GM19397 (cell line): ENCODE measurements at regions not wholly inside any gene's neighbourhood (a gene's known extent, or its start where the extent isn't known, plus 50 kb on each side); places are given as distances from the start of the nearest gene placed in this dataset.

Experiments
- ATAC-seq: cut with Tn5 transposase; IDR thresholded peaks from one replicate; pipeline ENCODE4 v1.9.1; 2021; ENCODE audit warnings: mild to moderate bottlenecking, moderate library complexity; ENCODE audit not compliant: unreplicated experiment

DNA sequence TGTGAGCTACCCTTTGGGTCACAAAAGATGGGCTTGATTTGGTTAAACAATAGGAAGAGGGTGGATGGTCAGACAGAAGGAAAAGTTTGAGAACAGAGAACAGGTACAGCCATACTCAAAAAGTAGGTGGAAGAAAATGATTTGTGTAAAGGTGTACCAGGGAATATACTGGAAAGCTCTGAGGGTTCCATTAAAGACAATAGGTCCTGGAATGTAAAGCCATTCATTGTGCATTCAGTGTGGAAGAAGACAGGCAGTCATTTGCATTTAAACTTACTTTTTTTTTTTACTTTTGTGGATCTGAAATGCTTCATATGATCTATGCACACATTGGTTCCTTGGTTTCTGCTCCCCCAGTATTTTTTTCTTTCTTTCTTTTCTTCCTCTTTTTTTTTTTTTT, 581.4 kb upstream of the PIK3C3 start:
- ATAC-seq = no peak

DNA sequence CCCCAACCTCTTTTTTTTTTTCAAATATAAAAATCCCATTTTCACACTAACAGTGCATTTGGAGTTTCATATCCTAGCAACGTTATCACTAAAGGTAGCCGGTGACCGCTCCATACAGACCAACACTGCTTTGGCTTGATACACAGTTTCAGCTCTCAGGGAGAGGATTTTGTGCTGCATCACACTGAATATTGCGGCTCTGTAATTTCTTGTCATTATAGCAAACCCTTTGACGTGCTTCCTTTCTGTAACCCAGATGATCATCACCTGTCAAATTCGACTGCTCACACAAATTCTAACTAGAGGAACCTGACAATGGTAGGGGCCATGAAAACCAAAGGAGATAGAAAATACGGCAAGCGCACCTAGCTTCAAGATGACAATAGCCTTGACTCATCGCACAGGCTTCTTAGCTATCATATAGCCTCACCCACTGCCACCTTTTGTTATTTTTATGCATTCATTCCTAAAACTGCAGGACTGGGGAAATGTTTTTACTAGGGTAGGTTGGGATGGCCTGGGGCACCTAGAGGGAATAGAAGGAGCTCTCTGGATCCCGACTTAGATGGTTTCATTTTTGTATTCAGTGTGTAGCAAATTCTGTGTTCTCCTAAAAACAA, 582.9 kb upstream of the PIK3C3 start:
- no peak for ATAC-seq

DNA sequence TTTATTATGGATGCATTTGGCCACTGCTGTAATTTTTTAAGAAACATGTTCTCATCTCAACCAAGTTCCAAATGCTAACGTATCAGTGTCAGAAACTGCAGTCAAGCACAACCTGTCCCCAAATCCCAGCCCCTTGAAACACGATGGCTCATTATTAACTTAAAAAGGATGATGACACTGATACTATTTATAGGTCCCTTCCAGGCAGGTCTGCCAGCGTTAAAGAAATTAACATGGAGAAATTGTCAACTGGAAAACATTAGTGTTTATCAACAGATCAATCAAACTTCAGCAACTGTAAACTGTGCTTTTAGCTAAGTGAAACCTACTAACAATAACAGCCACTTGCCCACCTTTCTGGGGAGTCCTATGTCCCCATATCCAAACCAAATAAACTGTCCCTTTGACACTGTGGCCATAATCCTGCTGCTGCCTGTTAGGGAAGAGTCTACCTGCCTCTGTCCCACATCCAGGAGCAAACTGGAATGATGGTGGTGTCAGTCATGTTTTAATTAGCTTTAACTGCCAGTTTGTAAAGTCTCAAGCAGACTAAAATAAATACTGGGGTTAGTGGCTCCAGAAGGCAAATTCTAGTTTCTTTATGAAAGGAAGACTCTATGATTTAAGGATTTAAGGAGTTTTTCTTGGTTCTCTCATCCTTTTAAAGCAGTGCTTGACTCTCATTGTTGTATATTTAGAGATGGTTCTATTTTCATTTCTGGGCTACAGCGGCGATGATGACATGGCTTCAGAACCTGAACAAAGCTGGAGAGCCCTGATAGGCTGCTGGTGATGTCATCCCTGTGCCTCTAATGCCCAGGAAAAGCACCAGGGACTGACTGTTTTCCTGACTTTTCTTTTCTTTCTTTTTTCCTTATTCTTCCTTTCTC, 583.6 kb upstream of the PIK3C3 start:
- no peak for ATAC-seq

DNA sequence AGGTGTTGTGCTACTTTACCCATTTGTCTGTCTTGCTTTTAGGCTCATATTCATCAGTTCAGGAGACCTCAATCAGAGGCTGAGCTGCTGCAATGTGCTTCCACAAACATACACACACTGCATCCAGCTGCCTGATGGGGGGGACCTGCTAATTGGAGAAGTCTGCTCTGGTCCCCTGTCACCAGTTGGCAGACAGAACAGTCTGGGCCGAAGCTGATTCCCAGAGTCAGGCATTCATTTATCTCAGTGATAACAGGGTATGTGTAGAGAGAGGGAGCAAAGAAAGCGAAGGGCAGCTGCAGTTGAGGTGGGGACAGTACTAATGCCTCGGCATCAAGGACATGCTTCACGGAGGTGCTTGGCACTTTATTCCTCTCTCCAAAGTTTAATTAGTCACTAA, 584.3 kb upstream of the PIK3C3 start:
- no peak for ATAC-seq

DNA sequence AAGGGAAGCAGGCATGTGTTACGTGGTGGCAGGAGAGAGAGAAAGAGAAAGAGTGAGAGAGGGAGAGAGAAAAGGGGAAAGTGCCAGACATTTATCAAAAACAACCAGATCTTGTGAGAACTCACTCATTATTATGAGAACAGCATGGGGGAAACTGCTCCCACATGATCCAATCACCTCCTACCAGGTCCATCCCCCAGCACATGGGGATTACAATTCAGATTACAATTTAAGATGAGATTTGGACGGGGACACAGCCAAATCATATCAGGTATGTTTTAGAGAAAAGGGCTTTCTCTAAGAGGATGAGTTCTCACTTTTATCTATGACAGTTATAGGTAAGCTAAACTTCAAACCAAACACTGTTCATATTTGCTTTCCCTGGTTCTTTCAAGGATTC, 597.3 kb upstream of the PIK3C3 start:
- ATAC-seq = no peak

DNA sequence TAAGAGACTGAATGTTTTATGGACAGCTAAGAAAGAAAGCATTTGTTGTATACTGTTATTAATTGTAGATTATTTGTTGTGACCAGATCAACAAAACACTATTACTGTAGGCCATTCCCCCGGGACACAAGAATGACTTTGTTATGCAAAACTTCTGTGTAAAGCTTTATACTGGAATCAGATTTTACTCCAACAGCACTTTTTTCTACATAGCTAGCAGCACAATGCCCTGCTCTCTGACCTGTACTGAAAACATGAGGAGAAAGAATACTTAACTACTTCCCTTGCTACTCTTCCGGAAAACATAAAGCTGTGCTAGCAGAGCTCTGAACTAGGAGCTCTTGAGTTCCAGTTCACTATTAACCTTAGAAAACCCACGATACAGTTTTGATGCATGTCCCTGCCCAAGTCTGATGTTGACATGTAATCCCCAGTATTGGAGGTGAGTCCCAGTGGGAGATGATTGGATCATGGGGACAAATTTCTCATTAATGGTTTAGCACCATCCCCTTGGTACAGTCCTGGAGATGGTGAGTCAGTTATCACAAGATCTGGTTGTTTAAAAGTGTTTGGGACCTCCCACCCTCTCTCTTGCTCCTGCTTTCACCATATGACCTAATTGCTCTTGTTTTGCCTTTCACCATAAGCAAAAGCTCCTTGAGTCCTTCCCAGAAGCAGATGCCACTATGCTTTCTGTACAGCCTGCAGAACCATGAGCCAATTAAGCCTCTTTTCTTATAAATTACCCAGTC, 601.1 kb upstream of the PIK3C3 start:
- ATAC-seq = no peak

DNA sequence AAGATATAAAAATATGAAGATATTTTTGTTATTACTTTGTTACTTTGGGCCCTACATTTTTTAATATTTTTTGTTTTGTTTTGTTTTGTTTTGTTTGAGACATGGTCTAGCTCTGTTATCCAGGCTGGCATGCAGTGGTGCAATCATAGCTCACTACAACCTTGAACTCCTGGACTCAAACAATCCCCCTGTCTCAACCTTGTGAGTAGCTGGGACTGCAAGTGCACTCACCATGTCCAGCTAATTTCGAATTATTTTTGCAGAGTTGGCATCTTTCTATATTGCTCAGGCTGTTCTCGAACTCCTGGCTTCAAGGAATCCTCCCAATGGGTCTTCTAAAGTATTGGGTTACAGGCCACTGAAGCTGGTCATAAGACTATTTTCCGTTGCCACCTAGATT, 603.6 kb upstream of the PIK3C3 start:
- no peak for ATAC-seq

DNA sequence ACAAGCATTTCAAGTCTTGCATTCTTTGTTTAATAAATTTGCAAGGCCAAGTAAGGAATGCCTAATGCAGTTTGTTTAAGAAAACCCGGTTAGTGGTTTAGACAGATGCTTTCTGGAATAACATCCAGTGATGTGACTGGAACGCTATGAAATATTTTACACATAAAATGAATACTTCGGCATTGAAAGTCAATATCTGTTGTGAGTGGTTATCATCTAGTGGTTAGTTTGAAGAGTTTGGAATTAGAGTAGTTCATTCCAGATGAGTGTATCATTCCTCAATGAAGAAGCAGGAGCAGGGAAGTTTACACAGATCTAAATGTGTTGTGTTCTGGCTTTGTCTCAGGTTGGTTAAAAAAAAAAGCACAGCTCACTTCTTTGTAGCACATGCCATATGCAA, 608.0 kb upstream of the PIK3C3 start:
- ATAC-seq = no peak

DNA sequence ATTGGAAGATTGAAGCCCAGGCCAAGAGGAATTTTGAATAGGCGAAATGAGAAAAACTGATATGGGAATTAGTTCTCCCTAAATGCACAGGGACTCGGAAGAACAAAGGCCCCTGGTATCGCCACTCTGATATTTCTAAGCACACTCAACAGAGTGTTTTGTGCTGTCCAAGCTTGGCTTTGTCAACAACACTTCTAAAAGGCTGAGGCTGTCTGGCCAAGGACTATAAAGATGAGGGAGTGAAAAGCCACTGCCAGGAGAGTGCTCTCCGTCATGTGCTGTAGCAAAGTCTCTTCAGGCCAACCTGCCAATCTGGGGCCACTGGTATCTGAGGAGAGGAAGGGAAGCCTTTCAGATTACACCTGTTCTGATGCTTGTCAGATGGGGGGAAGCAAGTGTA, 611.2 kb upstream of the PIK3C3 start:
- ATAC-seq = no peak

DNA sequence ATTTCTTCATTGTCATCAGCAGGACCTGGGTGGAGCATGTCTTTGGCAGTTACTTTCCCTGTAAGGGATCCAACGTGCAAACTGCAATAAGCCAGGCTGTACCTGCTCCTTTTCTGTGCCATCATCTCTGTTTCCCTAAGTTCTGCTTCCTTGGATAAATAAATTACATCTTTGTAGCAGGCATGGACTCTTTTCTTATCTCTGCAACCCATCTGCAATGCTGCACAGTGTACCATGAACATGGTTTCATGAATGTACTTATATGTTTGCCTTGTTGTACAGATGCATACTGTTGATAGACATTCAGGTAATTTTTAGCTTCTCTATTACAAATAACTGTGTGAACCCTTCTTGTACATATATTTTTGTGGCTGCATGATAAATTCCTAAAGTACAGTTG, 616.7 kb upstream of the PIK3C3 start:
- ATAC-seq = no peak

DNA sequence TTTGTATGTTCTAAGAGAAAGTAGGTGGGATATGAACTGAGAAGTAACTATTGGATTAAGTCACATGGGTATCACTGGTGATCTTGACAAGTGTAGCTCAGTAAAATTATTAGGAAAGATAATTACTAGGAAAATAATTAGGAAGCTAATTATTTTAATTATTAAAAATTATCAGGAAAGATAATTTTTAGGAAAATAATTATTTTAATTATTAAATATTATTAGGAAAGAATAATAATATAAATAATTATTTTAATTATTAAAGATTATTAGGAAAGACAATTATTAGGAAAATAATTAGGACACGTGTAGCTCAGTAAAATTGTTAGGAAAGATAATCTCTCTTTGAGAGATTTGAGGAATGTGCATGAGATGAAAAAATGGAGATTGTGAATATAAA, 623.4 kb upstream of the PIK3C3 start:
- ATAC-seq = no peak

DNA sequence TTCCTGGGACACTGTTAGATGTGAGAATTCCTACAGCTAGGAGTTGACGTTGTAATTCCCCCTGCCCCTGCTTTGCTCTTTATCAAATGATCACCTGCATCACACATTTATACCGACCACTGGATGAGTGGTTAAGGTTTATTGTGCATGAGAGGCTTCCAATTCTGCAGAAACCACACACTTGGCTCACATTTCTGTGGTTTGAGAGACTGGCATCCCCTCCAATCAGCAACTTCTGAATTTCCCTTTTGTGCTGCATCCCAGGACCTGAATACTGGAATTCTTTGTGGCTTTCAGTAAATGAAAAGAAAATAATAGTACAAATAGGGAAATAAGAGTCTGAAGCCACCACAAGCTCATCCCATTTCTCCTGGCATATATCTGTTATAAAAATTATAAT, 628.7 kb upstream of the PIK3C3 start:
- ATAC-seq = no peak

DNA sequence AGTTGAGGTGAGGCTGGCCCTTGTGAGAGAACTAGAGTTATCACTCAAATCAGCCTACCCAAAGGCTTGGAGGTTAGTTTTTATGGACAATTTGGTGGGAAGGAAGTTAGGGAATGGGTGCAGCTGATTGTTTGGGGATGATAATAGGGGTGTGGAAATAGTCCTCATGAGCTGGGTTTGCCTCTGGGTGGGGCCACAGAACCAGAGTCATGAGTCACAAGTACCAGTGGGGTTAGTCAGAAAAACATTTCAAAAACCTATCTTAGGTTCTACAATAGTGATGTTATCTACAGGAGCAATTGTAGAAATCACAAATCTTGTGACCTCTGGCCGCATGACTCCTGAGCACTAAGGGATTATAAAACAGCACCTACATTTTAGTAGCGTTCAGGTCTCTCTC, 630.1 kb upstream of the PIK3C3 start:
- ATAC-seq = no peak

DNA sequence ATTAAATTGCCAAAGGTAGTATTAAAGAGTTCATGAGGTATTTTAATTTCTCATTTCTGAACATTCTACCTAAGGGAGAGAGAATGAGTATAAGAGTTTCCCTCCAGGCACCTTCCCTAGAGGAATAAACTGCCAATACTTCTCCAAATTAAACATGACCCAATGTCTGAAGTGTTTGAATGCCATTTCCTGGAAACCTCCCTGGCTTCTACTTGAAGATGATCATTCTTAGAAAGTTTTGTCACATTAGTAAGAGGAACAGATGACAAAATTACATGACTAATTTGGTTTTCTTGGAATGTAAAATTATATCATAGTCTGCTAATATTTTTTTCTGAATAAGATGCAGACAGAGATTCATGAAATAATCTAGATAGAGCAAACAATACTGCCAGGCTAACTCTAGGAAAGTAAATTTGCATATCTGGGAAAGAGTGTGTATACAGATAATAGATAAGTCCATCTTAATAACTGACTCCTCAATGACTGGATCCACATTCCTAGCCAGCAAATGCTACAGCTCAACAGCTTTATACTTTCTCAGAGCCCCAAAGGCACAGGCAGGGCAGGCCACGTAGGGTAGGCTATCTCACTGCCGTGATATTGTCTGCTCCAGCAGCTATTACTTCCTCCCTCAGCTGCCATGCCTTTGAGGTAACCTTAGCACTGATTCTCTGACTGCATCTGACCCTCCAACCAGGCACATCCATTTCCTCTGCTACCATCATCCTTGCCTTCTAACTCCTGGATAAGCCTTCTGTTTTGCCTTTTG, 630.8 kb upstream of the PIK3C3 start:
- no peak for ATAC-seq

DNA sequence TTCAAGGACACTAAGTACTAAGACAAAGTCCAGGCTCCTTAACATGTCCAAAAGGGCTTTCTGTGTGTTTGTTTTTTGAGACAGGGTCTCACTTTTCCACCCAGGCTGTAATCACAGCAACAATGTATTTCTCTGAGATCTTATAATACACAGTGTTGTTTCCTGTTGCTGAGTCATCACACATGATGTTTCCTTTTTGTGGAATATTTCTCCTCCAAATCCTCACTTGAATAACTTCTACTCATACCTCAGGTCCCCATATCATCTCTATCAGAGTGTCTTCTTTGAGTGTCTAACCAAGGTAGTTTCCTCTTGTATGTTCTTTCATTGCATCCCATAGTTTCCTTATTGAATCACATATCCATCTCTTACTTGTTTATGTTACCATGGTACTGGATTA, 632.0 kb upstream of the PIK3C3 start:
- ATAC-seq = no peak

DNA sequence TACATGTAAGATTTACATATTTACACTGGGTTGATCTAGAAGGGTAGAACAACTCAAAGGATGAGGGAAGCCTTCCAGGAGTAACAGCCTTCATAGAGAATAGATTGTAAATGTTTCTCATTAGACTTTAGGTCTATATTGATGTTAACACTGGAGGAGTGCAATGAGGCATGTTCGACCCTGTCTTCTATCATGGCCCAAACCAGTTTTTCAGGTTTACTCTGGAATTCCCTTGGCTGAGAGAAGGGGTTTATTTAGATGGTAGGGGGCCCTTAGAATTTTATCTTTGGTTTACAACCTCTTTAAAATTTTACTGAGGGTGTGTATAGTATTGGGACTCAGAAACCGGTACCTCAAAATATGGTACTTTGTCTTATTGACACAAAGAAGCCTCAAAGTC, 634.9 kb upstream of the PIK3C3 start:
- ATAC-seq = no peak

DNA sequence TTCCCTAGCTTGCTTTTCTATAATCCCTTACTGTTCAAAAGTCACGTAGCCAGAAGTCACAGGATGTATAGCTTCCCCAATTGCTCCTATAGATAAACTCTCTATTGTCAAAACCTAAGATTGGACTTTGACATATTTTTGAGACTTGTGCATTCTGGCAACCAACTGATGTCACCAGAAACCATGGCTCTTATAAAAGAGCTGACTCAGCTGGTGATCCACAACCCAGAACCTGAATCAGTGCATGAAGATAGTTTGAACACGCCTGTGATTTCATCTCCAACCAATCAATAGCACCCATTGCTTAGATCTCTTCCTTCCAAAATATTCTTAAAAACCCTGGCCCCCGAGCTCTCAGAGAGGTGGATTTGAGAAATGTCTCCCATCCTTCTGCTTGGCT, 639.9 kb upstream of the PIK3C3 start:
- no peak for ATAC-seq

DNA sequence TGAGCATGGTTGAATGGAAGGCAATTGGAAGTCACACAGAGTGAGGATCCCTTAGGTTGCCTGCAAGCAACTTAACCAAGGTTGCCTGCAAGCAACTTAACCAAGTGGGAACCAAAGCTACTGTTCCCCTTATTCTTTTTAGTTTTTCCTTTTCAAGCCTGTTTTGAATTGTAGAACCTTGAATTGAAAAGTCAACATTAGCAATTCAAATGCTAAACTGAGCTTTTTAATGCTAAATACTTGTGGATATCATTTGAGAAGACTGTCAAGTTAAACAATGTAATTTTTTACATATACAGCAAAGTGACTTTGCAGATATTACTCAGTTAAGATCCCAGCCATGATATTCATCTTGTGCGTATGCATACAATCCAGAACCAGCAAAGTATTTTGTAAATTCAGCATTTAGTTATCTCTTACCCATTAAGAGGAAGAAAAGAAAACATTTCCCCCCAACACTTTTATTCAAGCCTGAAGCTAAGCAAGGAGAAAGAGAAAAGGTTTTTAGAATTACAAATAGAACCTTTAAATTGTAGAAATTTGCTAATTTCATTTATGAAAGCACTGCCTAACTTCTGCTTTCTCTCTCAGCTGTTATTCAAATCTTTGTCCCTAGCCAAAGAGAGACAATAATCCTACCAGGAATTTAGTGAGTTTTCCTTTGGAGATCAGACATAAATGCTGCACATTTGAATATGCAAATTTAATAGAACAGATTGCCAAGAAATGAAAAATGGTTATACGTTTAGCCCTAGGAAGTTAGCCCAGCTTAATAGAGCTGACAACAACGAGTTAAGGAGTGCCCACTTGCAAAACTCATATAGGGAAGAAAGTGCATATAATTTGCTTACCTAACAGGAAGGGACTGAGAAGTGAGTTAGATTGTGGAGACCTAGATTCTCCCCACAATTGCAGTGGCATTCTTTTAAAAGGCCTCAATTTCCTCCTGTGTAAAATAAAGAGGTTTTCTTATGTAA, 643.2 kb upstream of the PIK3C3 start:
- ATAC-seq = no peak

DNA sequence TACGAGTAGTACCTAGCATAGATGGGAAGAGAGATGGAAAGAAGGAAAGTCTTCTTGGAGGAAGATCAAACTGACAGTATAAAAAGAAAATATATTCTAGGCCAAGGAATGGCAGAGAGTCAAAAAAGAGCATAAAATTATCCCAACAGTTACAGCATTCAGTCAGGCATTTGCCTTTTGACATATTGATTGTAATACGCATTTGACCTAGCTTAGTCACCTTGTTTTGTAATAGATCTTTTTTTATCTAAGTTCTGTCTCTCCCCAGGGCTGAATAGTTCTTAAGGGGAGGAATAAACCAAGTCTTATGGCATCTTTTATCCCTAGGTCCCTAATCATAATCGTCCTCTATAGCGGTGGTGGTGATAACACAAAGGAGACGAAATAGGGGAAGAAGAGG, 657.3 kb upstream of the PIK3C3 start:
- ATAC-seq = no peak

DNA sequence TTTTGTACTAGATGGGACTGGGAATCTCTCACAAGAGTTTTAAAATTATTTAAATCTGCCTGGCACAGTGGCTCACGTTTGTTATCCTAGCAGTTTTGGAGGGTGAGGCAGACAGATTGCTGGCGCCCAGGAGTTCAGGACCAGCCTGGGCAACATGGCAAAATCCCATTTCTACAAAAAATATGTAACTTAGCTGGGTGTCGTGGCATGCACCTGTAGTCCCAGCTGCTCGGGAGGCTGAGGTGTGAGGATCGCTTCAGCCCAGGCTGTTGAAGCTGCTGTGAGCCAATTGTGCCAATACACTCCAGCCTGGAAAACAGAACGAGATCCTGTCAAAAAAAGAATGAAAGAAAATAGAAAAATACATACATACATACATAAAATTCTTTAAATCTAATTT, 685.7 kb upstream of the PIK3C3 start:
- ATAC-seq = no peak
